Astrocyte of the spinal cord (primary cell): ENCODE measurements at regions not wholly inside any gene's neighbourhood (a gene's known extent, or its start where the extent isn't known, plus 50 kb on each side); places are given as distances from the start of the nearest gene placed in this dataset.

Source experiments
- DNase-seq: peaks from one replicate; pipeline ENCODE4 v3.0.0; 2011; ENCODE audit warnings: low read depth, low spot score
- H3K4me3 ChIP-seq: 2 replicates; pipeline ENCODE4 v1.5.1; 2011; ENCODE audit warnings: low read depth, mild to moderate bottlenecking, low read length, moderate library complexity
- CTCF ChIP-seq: IDR thresholded peaks from 2 replicates; pipeline ENCODE4 v1.5.1; 2012; ENCODE audit warnings: low read depth, mild to moderate bottlenecking, low read length, inconsistent platforms
- in situ Hi-C: cut with HindIII; loops from 2 replicates; pipeline ENCODE4 v1.10.0; 2017; ENCODE audit warnings: low sequenced_read_pairs

- DNase-seq: no peak
- no peak for TF ChIP-seq CTCF
- in situ Hi-C loops: no loop called here
- no peak overlapping the region for H3K4me3 ChIP-seq
Observed at GRCh38 chr12:60693019-60693626, 1097.3 kb downstream of the SLC16A7 start.

DNA sequence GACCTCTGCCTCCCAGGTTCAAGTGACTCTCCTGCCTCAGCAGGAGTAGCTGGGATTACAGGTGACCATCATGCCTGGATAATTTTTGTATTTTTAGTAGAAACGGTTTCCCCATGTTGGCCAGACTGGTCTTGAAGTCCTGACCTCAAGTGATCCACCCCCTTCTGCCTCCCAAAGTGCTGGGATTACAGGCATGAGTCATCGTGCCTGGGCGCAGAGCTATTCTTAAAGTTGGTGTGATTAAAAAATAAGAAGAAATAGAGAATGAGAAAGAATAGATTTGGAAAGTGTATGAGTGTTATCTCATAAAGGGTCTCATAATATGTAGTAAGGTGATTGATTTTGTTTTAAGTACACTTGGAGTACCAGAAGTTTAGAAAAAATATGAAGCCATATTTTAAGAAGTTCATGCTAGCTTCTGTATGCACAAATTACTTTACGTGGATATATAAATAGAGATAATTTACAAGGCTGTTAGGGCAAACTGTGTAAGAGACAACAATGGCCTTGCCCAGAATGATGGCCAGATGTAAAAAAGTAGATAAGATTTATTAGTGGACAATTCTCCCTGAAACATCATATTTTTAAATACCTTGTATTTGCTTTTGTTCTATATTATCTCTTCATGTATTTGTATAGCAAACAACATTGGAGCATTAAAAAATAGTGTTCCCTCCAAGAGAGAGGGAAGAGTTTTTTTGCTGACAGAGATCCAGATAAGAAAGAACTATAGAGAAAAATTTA, 1108.5 kb downstream of the SLC16A7 start:
- no peak for TF ChIP-seq CTCF
- no peak for DNase-seq
- H3K4me3 ChIP-seq: no peak overlapping the region
- in situ Hi-C loops: no loop called here

- TF ChIP-seq CTCF: no peak
- H3K4me3 ChIP-seq: no peak overlapping the region
- DNase-seq: no peak
- in situ Hi-C loops: no loop called here
Observed at GRCh38 chr12:60710246-60710645, 1114.4 kb downstream of the SLC16A7 start.

DNA sequence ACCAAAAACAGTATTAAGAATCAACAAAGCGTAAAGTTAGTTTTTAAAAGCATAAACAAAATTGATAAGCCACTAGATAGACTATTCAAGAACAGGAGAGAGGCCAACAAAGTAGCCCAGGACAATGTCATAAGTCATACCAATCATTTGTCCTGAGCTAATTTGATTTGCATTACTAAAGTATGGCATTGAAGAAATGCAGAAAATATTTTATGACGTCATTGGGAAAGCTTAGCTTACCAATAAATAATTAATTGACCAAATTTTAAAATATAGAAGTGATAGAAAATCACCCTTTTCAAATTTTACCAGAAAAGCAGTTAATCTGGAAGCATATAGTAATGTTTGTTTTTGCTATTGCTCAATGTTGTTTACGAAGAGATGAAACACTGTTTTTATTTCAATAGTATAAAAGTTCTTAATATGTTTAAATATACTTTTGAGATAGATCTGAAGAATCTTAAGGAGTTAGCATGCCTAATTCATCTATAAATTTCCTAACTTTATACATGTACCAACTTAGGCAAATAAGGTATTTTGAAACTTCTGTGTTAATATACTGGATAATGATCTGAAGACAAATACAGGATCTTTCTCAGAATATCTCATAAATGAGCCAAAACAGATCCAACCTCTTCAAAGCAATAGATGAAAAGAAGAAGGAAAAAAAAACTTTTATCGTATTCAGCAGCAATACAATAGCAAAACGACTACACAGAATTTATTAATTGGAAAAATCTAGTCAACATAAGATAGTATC, 1118.5 kb downstream of the SLC16A7 start:
- DNase-seq: no peak
- no peak overlapping the region for H3K4me3 ChIP-seq
- in situ Hi-C loops: no loop called here
- TF ChIP-seq CTCF: no peak

DNA sequence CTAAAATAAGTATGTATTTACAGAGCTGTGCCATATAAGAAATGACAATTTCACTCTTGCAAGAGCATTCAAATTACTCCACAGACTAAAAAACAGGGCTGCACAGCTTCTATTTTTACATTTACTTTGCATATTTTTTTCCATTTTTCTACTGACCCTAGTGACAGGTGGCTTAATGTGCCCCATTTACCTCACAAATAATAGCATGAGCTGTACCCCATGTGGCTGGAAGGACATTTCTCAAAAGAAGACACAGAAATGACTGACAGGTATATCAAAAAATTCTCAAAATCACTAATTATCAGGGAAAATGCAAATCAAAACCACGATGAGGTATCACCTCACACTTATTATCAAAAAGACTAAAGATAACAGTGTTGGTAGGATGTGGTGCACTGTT, 1128.6 kb downstream of the SLC16A7 start:
- H3K4me3 ChIP-seq: no peak overlapping the region
- no peak for DNase-seq
- in situ Hi-C loops: no loop called here
- TF ChIP-seq CTCF: no peak

DNA sequence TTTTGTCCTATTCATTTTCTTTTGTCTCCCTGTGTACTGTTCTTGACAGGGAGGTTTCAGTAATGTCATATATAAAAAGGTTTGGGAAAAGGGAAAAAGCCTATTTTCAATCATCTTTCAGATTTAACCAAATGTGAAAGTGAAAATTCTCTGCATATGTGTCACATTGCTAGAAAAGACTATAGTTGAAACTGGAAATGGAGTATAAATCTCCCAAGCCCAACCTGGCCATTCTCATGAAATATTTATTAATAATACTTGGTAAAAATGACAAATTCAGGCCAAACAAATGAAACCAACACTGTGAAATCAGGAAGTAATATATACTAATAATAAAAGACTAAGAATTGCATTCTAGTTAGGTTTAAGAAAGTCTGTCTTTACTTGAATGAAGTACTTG, 1129.2 kb downstream of the SLC16A7 start:
- H3K4me3 ChIP-seq: no peak overlapping the region
- in situ Hi-C loops: no loop called here
- DNase-seq: no peak
- no peak for TF ChIP-seq CTCF
